Colonic mucosa (tissue), 4 donors: ENCODE measurements at regions not wholly inside any gene's neighbourhood (a gene's known extent, or its start where the extent isn't known, plus 50 kb on each side); places are given as distances from the start of the nearest gene placed in this dataset.

ENCODE experiments used
- DNase-seq: peaks from one replicate; pipeline ENCODE4 v3.0.0-alpha.2; 2020
- H3K27ac ChIP-seq: fragments of 200-600 bp; one replicate; pipeline ENCODE4 v1.8.0; 2021
- H3K27me3 ChIP-seq: fragments of 200-600 bp; one replicate; pipeline ENCODE4 v1.8.0; 2021
- H3K36me3 ChIP-seq: fragments of 200-600 bp; one replicate; pipeline ENCODE4 v1.8.0; 2021
- H3K4me1 ChIP-seq: fragments of 200-600 bp; one replicate; pipeline ENCODE4 v1.8.0; 2021; ENCODE audit warnings: mild to moderate bottlenecking
- H3K4me3 ChIP-seq: fragments of 200-600 bp; one replicate; pipeline ENCODE4 v1.8.0; 2021
- H3K9ac ChIP-seq, 2 donors: one replicate each; pipeline ENCODE4 v1.7.0; 2013; ENCODE audit warnings: control low read depth in 2 of 2, low read depth in 2 of 2, low read length in 2 of 2
- H3K9me3 ChIP-seq: fragments of 200-600 bp; one replicate; pipeline ENCODE4 v1.8.0; 2021
- CTCF ChIP-seq: fragments of 200-600 bp; IDR thresholded peaks from one replicate; pipeline ENCODE4 v1.8.0; 2022; ENCODE audit warnings: antibody characterized with exemption, mild to moderate bottlenecking
- intact Hi-C: fragments of 100-400 bp; cut with DNase I; formaldehyde crosslinking; loops from one replicate; pipeline ENCODE4 v1.14.1; 2022
- donor health status: healthy.
- donor health status: DM: no; HTN: no; CAD: no.
- donor health status: DM: no; HTN: no; CAD: no.

- H3K4me3 ChIP-seq = no peak overlapping the region
- H3K9me3 ChIP-seq = no peaks in the 10 kb centered on the region
- no peak overlapping the region for H3K27ac ChIP-seq
- H3K27me3 ChIP-seq = no peaks in the 10 kb centered on the region
- H3K4me1 ChIP-seq = no peaks in the 10 kb centered on the region
- no peaks in the 10 kb centered on the region for H3K36me3 ChIP-seq
- intact Hi-C loops = no loop called here
- H3K9ac ChIP-seq = no peak overlapping the region
- no peak for DNase-seq
- no peak for TF ChIP-seq CTCF
These were observed 173.9 kb downstream of the PRDM13 start for GRCh38 chr6:99780556-99780885.

GRCh38 chr6:99789767-99790166 is 183.1 kb downstream of the PRDM13 start:
- intact Hi-C loops = no loop called here
- H3K9me3 ChIP-seq = no peaks in the 10 kb centered on the region
- no peak overlapping the region for H3K27ac ChIP-seq
- H3K36me3 ChIP-seq = no peaks in the 10 kb centered on the region
- no peak overlapping the region for H3K9ac ChIP-seq
- no peaks in the 10 kb centered on the region for H3K27me3 ChIP-seq
- no peaks in the 10 kb centered on the region for H3K4me1 ChIP-seq
- no peak overlapping the region for H3K4me3 ChIP-seq
- no peak for TF ChIP-seq CTCF
- no peak for DNase-seq

- Histone ChIP-seq H3K9me3 (no peaks in the 10 kb centered on the region), H3K27me3 (peaks cover 3% of the 10 kb centered on the region), H3K4me3 (no peak overlapping the region), H3K9ac (no peak overlapping the region), H3K4me1 (no peaks in the 10 kb centered on the region), H3K27ac (no peak overlapping the region), H3K36me3 (no peaks in the 10 kb centered on the region)
- intact Hi-C loops = no loop called here
- DNase-seq = no peak
- no peak for TF ChIP-seq CTCF
These were observed 184.0 kb downstream of the PRDM13 start for GRCh38 chr6:99790679-99791078.

GRCh38 chr6:99801805-99802204 is 192.2 kb downstream of the MCHR2 start:
- intact Hi-C loops = no loop called here
- H3K4me1 ChIP-seq = no peaks in the 10 kb centered on the region
- H3K9me3 ChIP-seq = no peaks in the 10 kb centered on the region
- DNase-seq = no peak
- no peak overlapping the region for H3K27ac ChIP-seq
- H3K9ac ChIP-seq = no peak overlapping the region
- no peak overlapping the region for H3K4me3 ChIP-seq
- H3K27me3 ChIP-seq = no peaks in the 10 kb centered on the region
- TF ChIP-seq CTCF = no peak
- H3K36me3 ChIP-seq = no peaks in the 10 kb centered on the region

GRCh38 chr6:99802396-99803031 is 191.5 kb downstream of the MCHR2 start:
- DNase-seq = no peak
- intact Hi-C loops = no loop called here

More at GRCh38 chr6:99802396-99803031, 191.5 kb downstream of the MCHR2 start:
- Histone ChIP-seq H3K9ac (no peak overlapping the region), H3K4me1 (no peaks in the 10 kb centered on the region), H3K9me3 (no peaks in the 10 kb centered on the region), H3K27ac (no peak overlapping the region), H3K4me3 (no peak overlapping the region), H3K36me3 (no peaks in the 10 kb centered on the region), H3K27me3 (no peaks in the 10 kb centered on the region)
- TF ChIP-seq CTCF = no peak
